Fibroblast of villous mesenchyme (primary cell): ENCODE measurements at regions not wholly inside any gene's neighbourhood (a gene's known extent, or its start where the extent isn't known, plus 50 kb on each side); places are given as distances from the start of the nearest gene placed in this dataset.

Experiments
- DNase-seq: peaks from one replicate; pipeline ENCODE4 v3.0.0-alpha.2; 2010; ENCODE audit warnings: low read depth
- H3K4me3 ChIP-seq: 2 replicates; pipeline ENCODE4 v1.5.1; 2011; ENCODE audit warnings: low read depth, mild to moderate bottlenecking, low read length
- TF ChIP-seq, protein P1 (sequence below): IDR thresholded peaks from 2 replicates; pipeline ENCODE4 v1.5.1; 2012; ENCODE audit warnings: low read depth, mild to moderate bottlenecking, low read length; ENCODE audit not compliant: insufficient read depth

DNA sequence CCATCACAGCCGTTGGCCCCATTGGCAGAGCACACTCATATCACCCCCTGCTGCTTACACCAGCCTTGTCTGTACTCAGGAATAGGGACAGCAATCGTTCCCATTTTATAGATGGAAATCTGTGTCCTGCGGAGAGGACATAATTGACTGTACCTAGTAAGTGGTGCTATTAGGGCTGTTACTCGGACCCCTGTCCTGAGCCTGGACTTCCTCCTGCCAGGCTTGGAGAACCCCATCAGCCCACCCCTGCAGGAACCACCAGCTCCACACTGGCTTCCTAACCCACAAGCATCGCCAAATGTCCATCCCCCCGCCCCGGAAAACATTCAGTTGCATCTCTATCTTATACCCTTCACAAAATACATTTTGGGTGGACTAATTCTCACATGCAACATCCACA, 139.8 kb upstream of the RET start:
- no peak for DNase-seq
- TF ChIP-seq, protein P1, sequence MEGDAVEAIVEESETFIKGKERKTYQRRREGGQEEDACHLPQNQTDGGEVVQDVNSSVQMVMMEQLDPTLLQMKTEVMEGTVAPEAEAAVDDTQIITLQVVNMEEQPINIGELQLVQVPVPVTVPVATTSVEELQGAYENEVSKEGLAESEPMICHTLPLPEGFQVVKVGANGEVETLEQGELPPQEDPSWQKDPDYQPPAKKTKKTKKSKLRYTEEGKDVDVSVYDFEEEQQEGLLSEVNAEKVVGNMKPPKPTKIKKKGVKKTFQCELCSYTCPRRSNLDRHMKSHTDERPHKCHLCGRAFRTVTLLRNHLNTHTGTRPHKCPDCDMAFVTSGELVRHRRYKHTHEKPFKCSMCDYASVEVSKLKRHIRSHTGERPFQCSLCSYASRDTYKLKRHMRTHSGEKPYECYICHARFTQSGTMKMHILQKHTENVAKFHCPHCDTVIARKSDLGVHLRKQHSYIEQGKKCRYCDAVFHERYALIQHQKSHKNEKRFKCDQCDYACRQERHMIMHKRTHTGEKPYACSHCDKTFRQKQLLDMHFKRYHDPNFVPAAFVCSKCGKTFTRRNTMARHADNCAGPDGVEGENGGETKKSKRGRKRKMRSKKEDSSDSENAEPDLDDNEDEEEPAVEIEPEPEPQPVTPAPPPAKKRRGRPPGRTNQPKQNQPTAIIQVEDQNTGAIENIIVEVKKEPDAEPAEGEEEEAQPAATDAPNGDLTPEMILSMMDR = no peak
- no peak overlapping the region for H3K4me3 ChIP-seq

DNA sequence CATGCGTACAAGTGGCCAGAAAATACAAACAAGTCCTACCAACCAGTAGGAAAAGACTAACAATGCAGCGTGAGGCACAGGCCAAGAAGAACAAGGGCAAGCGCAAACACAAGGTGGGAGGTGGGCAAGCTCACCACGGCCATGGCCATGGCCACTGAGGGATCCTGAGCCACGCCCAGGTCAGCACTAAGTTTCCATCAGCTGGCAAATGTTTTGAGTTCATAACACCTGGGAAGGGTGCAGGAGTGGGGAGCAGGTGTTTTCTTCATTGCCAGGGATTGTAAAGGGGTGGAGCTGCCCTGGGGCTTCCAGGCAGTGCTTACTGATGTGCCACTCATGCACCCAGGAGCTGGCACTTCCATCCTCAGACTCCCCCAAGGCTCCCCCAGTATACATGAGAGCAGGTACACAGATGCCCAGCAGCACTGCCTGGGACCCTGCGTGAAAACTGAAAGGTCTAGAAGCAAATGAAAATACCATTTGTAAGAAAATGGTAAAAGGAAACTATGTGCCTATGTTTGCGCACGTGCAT, 139.2 kb upstream of the RET start:
- TF ChIP-seq, protein P1 = no peak
- H3K4me3 ChIP-seq = no peak overlapping the region
- DNase-seq = no peak

DNA sequence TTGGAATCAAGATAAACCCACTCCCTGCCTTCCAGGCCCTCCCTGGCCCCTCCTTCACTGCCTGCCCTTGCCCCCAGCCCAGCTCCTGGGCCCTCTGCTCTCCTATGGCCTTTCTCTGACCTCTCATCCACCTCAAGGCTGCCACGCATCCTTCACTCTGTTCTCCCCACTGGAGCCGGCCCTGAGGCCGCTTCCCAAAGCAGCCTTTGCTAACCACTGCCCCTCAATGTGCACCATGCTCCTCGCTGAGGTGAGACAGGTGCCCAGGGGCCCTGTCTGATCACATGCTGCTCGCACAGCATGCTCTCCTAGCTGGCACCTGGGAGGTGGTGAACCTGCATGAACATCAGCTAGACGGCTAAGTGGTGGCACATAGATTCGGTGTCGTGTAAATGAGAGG, 138.5 kb upstream of the RET start:
- TF ChIP-seq, protein P1 = no peak
- no peak for DNase-seq
- no peak overlapping the region for H3K4me3 ChIP-seq

DNA sequence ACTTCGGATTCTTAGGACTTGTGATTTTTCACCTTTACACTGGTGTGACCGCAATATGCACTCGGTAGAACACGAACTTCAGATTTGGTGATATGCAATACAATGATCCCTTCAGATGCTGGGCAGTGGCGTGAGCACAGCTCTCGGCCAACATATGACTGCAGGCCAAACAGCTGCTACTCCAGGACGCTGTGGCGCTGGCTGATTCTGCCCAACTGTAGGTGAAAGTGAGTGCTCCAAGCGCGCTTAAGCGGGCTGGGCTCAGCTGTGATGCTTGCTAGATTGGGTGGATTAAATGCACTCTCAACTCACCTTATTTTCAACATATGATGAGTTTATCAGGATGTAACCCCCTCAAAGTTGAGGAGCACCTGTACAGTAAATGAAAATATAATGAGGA, 137.6 kb upstream of the RET start:
- H3K4me3 ChIP-seq = no peak overlapping the region
- TF ChIP-seq, protein P1 = no peak
- no peak for DNase-seq

DNA sequence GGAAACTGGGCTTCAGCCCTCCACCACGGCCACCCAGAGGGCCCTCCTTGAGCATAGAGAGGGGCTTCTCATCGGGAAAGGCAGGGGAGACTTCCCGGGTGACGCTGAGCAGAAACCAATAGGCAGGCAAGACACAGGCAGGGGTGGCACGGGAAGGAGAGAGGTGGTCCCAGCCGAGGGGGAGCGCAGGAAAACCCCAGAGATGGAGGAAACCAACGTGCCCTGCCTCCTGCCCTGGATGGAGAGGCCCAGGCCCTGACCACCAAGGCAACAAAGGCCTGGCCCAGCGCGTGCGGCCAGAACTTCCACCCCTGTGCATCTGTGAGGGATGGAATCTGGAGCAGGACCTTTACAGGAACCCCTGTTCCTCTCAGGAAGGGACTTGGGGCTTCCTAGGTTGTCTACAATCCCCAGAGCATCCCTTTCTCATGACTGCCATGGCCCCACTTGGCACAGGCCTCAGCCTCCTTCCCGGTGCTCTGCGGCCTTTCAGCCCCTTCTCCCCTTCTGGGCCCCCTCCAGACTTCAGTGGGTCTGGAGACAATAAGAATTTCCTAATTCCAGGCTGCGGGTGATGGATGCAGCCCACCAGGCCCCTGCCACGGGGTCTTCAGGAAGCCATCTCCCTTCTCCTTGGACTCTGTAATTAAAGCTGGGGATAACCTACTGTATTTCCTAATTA, 137.0 kb upstream of the RET start:
- TF ChIP-seq, protein P1 = no peak
- no peak overlapping the region for H3K4me3 ChIP-seq
- no peak for DNase-seq

DNA sequence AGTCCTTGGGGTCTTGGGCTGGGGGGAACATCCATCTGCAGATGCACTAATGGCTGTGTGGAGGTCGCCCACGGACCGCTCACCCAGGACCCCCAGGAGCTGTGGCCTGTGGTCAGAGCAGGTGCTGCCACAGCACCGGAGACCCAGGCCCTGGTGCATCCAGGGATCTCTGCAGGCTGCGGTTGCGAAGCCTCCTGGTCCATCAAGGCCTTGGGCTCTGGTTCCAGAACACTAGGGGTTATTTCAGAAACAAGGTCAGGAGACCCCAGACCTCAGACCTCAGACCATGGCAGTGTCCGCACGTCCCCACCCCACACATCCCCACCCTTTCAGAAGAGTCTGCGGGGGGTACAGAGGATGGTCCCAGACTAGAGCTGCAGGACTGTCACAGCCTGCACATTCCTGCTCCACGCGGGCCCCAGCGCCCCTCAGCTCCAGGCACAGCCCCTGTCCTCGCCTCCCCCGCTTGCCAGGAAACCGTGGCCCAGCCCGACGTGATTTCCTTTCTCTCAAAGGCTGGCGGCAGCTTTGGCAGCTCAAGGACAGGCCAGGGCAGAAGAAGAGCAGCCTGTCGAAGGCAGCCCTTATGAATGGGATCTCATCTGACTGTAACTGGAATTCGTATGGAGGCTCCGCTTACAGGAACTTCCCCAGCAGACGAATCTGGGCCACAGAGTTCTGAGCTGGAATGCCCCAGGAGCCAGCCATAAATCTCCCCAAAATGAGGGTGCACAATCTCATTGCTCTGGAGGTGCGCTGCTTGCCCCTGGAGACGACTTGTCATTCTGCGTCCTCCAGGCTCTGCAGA, 136.2 kb upstream of the RET start:
- no peak for DNase-seq
- TF ChIP-seq, protein P1 = no peak
- no peak overlapping the region for H3K4me3 ChIP-seq
